K562 (cell line): ENCODE measurements at regions not wholly inside any gene's neighbourhood (a gene's known extent, or its start where the extent isn't known, plus 50 kb on each side); places are given as distances from the start of the nearest gene placed in this dataset.

Source experiments
- ATAC-seq: fragments of 200-7000 bp; cut with Tn5 transposase; 3 replicates; pipeline ENCODE4 v1.9.1; 2020; ENCODE audit warnings: moderate library complexity
- BruUV-seq: library from RNA; stranded (reverse); fragments of 400-500 nt; replicated peaks from 2 replicates; lab custom pipeline; 2021; lab: Mats Ljungman, UMichigan
- CTCF ChIA-PET: fragments of 300-600 bp; formaldehyde crosslinking; extraction: SDS; loops from one replicate; lab custom pipeline; 2021; ENCODE audit warnings: low intra/inter-chr PET ratio; lab: Yijun Ruan, JAX
- POLR2A ChIA-PET: fragments of 300-600, 350-650 bp; sonication (Branson Sonifier 250); formaldehyde crosslinking; extraction: SDS; loops from one replicate; lab custom pipeline; 2021; ENCODE audit warnings: antibody characterized with exemption, inconsistent platforms; lab: Yijun Ruan, JAX
- DNase-seq, 4 experiments: peaks; one replicate each; pipeline versions ENCODE4 v3.0.0 to v3.0.0-alpha.2; 2011 to 2018; ENCODE audit warnings: low spot score in 3 of 4, mixed read lengths in 3 of 4; ENCODE audit errors: extremely low read depth in 1 of 4
- FAIRE-seq: peaks from 2 replicates; lab custom pipeline; 2011; peaks lifted over from hg19 to GRCh38; lab: Jason Lieb, UNC
- H2AFZ ChIP-seq: 2 replicates; pipeline ENCODE4 v1.6.0; 2011; ENCODE audit warnings: low read depth, low read length, control low read depth, inconsistent platforms
- H3K27ac ChIP-seq: fragments of 200-600 bp; 3 replicates; pipeline ENCODE4 v1.8.0; 2011; ENCODE audit warnings: low read depth, mild to moderate bottlenecking, control low read depth, inconsistent platforms, low read length, moderate library complexity, mixed read lengths; ENCODE audit errors: extremely low read depth
- H3K27me3 ChIP-seq, 2 experiments: fragments of 300-600 bp in 1 of 2; 2 replicates in 1 of 2; 3 replicates in 1 of 2; pipeline versions ENCODE4 v1.6.0 to v1.8.0; 2011; ENCODE audit warnings: inconsistent platforms in 2 of 2, low read length in 2 of 2, mild to moderate bottlenecking in 1 of 2, mixed read lengths in 1 of 2, moderate library complexity in 1 of 2; ENCODE audit not compliant: control insufficient read depth in 2 of 2, insufficient read depth in 2 of 2
- H3K36me3 ChIP-seq: fragments of 300-600 bp; 3 replicates; pipeline ENCODE4 v1.8.0; 2011; ENCODE audit warnings: mild to moderate bottlenecking, low read length, inconsistent platforms; ENCODE audit not compliant: control insufficient read depth, insufficient read depth
- H3K4me1 ChIP-seq, 2 experiments: fragments of 200-600 bp in 1 of 2; replicated peaks in 1 of 2; 2 replicates in 1 of 2; 3 replicates in 1 of 2; pipeline versions ENCODE4 v1.5.1 to v1.8.0; 2011; ENCODE audit warnings: inconsistent platforms in 2 of 2, low read length in 2 of 2, mild to moderate bottlenecking in 1 of 2, mixed read lengths in 1 of 2, moderate library complexity in 1 of 2; ENCODE audit not compliant: control insufficient read depth in 2 of 2, insufficient read depth in 2 of 2
- H3K4me2 ChIP-seq: 2 replicates; pipeline ENCODE4 v1.6.1; 2011; ENCODE audit warnings: low read length, control low read depth, inconsistent platforms, mixed read lengths; ENCODE audit not compliant: insufficient read depth
- H3K4me3 ChIP-seq: fragments of 200-600 bp; sonication (generic), shearing (Covaris generic); 2 replicates; pipeline ENCODE4 v1.5.1; 2016; ENCODE audit warnings: control low read depth, inconsistent platforms
- H3K79me2 ChIP-seq: fragments of 200-600 bp; 3 replicates; pipeline ENCODE4 v1.8.0; 2011; ENCODE audit warnings: low read length, inconsistent platforms; ENCODE audit not compliant: control insufficient read depth, insufficient read depth
- H3K9ac ChIP-seq, 2 experiments: 2 replicates each; pipeline versions ENCODE4 v1.6.0 to v1.6.1; 2011; ENCODE audit warnings: low read depth in 2 of 2, low read length in 2 of 2, control low read depth in 1 of 2, inconsistent platforms in 1 of 2, mild to moderate bottlenecking in 1 of 2, mixed read lengths in 1 of 2; ENCODE audit not compliant: insufficient read depth in 1 of 2
- H3K9me1 ChIP-seq: one replicate; pipeline ENCODE4 v1.6.0; 2011; ENCODE audit warnings: inconsistent platforms, mild to moderate bottlenecking, low read length, moderate library complexity; ENCODE audit not compliant: control insufficient read depth, insufficient read depth
- H3K9me3 ChIP-seq: replicated peaks from 2 replicates; pipeline ENCODE4 v1.5.1; 2011; ENCODE audit warnings: low read depth, low read length, inconsistent platforms; ENCODE audit not compliant: control insufficient read depth, insufficient read depth
- H4K20me1 ChIP-seq: replicated peaks from 2 replicates; pipeline ENCODE4 v1.6.1; 2011; ENCODE audit warnings: low read length, inconsistent platforms, mixed read lengths; ENCODE audit not compliant: control insufficient read depth, insufficient read depth
- ARHGAP35 ChIP-seq: fragments of 450-650 bp; IDR thresholded peaks from 2 replicates; pipeline ENCODE4 v1.6.1; 2018; ENCODE audit not compliant: partially characterized antibody
- CBFA2T3 ChIP-seq: fragments of 450-650 bp; IDR thresholded peaks from 2 replicates; pipeline ENCODE4 v1.6.1; 2017
- CREB3L1 ChIP-seq: fragments of 450-650 bp; IDR thresholded peaks from 2 replicates; pipeline ENCODE4 v1.6.1; 2014; ENCODE audit warnings: low read depth, mild to moderate bottlenecking, moderate library complexity, borderline replicate concordance
- DMBX1 ChIP-seq: fragments of 250-450 bp; sonication (Bioruptor Pico); IDR thresholded peaks from 2 replicates; pipeline ENCODE4 v1.8.0; 2022; ENCODE audit warnings: inconsistent platforms, mild to moderate bottlenecking, moderate library complexity, borderline replicate concordance
- GATA2 ChIP-seq: sonication (generic); formaldehyde crosslinking; IDR thresholded peaks from 2 replicates; pipeline ENCODE4 v1.4.0; 2020; ENCODE audit warnings: mild to moderate bottlenecking, missing genetic modification reagents
- ID3 ChIP-seq, 2 experiments: fragments of 250-450 bp in 1 of 2; fragments of 450-650 bp in 1 of 2; sonication (Bioruptor Pico) in 1 of 2; IDR thresholded peaks; 2 replicates each; pipeline versions ENCODE4 v1.6.1 to v1.8.0; 2016 to 2021; ENCODE audit warnings: mild to moderate bottlenecking in 2 of 2, moderate library complexity in 2 of 2, missing compliant biosample characterization in 1 of 2, missing genetic modification characterization in 1 of 2
- JUN ChIP-seq, 2 experiments: sonication (generic) in 1 of 2; formaldehyde crosslinking in 1 of 2; IDR thresholded peaks; 2 replicates each; pipeline versions ENCODE4 v1.6.1 to v1.8.0; 2012 to 2022; ENCODE audit warnings: borderline replicate concordance in 2 of 2, mild to moderate bottlenecking in 2 of 2, improper control_type of control experiment in 1 of 2, low read depth in 1 of 2, low read length in 1 of 2, missing genetic modification reagents in 1 of 2
- NCOA6 ChIP-seq: fragments of 450-650 bp; IDR thresholded peaks from 2 replicates; pipeline ENCODE4 v1.6.1; 2017; ENCODE audit warnings: mild to moderate bottlenecking
- NKRF ChIP-seq: fragments of 450-650 bp; IDR thresholded peaks from 2 replicates; pipeline ENCODE4 v1.6.1; 2016; ENCODE audit warnings: borderline replicate concordance
- OTX1 ChIP-seq: fragments of 450-650 bp; formaldehyde crosslinking; IDR thresholded peaks from 2 replicates; pipeline ENCODE4 v1.4.0; 2022; ENCODE audit warnings: mild to moderate bottlenecking
- THRB ChIP-seq: fragments of 450-650 bp; formaldehyde crosslinking; conservative IDR thresholded peaks from 2 replicates; pipeline ENCODE4 v1.4.0; 2022; ENCODE audit warnings: mild to moderate bottlenecking, missing genetic modification characterization
- ZBTB2 ChIP-seq: fragments of 450-650 bp; IDR thresholded peaks from 2 replicates; pipeline ENCODE4 v1.6.1; 2016; ENCODE audit warnings: antibody characterized with exemption
- ZNF232 ChIP-seq: sonication (generic); formaldehyde crosslinking; IDR thresholded peaks from 2 replicates; pipeline ENCODE4 v1.8.0; 2022; ENCODE audit warnings: mild to moderate bottlenecking, missing genetic modification reagents
- ZNF778 ChIP-seq: fragments of 450-650 bp; formaldehyde crosslinking; IDR thresholded peaks from 2 replicates; pipeline ENCODE4 v1.4.0; 2020; ENCODE audit warnings: mild to moderate bottlenecking, moderate library complexity
- WGBS: fragments of 100-300 bp; shearing (Covaris generic); methylation state at CpG from one replicate; pipeline ENCODE4 v1.1.6; 2016; ENCODE audit warnings: low coverage, mixed read lengths; ENCODE audit not compliant: insufficient coverage; ENCODE audit errors: missing lambda C conversion rate; 5-methylcytosine and 5-hydroxymethylcytosine counted together
- in situ Hi-C: fragments of 300-500 bp; cut with MboI; formaldehyde crosslinking; loops from 4 replicates; pipeline ENCODE4 v1.15.0; 2018; ENCODE audit warnings: inconsistent platforms, mixed read lengths
- intact Hi-C: fragments of 100-400 bp; cut with micrococcal nuclease; formaldehyde crosslinking; loops from 2 replicates; pipeline ENCODE4 v1.14.2; 2022

- no peak for TF ChIP-seq THRB (CRISPR knock-in tag)
- no peak for TF ChIP-seq NCOA6
- TF ChIP-seq NKRF: no peak
- TF ChIP-seq DMBX1: no peak
- no peak for TF ChIP-seq ZNF778 (CRISPR knock-in tag)
These were observed 84.6 kb downstream of the RFLNA start (continued) for GRCh38 chr12:124379379-124379937.

GRCh38 chr12:124378926-124379325, 84.0 kb downstream of the RFLNA start:
- Histone ChIP-seq H3K79me2 (no peaks in the 10 kb centered on the region), H3K36me3 (peaks cover 34% of the 10 kb centered on the region; the same call in 1 of the 3 replicates), H3K9me3 (no peaks in the 10 kb centered on the region), H3K9me1 (no peaks in the 10 kb centered on the region), H3K4me3 (no peak overlapping the region), H4K20me1 (peaks cover 5% of the 10 kb centered on the region), H3K9ac (no peak overlapping the region; a peak in 1 of 4 replicates), H3K4me2 (no peak overlapping the region), H3K27me3 (no peaks in the 10 kb centered on the region), H3K27ac (no peak overlapping the region), H2AFZ (no peak overlapping the region), H3K4me1 (peaks cover 0 to 3% of the 10 kb centered on the region in 2 experiments; a peak in 1 of 5 replicates)
- intact Hi-C loops (no loop called here), in situ Hi-C loops (no loop called here)
- POLR2A ChIA-PET: no interaction called here
- FAIRE-seq (no peak), DNase-seq (no peak), ATAC-seq (no peak)
- WGBS: 92% methylated on average over 13 of the region's 13 CpGs
- CTCF ChIA-PET: no interaction called here
- BruUV-seq: no TSS peak
- no peak for TF ChIP-seq ID3 (CRISPR knock-in tag; IDR thresholded peaks at IDR 0.05)
- TF ChIP-seq ID3 (tag; IDR thresholded peaks at IDR 0.05): no peak
- no peak for TF ChIP-seq JUN (IDR thresholded peaks at IDR 0.05; ENCODE audit: borderline replicate concordance, low read depth, low read length)
- TF ChIP-seq JUN (CRISPR knock-in tag; IDR thresholded peaks at IDR 0.05; ENCODE audit: borderline replicate concordance): no peak
- no peak for TF ChIP-seq GATA2
- TF ChIP-seq CBFA2T3: no peak
- TF ChIP-seq ZBTB2: no peak
- no peak for TF ChIP-seq ARHGAP35
- TF ChIP-seq ZNF232: no peak
- no peak for TF ChIP-seq OTX1 (CRISPR knock-in tag)
- TF ChIP-seq CREB3L1: no peak
